ENCODE measurements at regions not wholly inside any gene's neighbourhood (a gene's known extent, or its start where the extent isn't known, plus 50 kb on each side); places are given as distances from the start of the nearest gene placed in this dataset.

DNA sequence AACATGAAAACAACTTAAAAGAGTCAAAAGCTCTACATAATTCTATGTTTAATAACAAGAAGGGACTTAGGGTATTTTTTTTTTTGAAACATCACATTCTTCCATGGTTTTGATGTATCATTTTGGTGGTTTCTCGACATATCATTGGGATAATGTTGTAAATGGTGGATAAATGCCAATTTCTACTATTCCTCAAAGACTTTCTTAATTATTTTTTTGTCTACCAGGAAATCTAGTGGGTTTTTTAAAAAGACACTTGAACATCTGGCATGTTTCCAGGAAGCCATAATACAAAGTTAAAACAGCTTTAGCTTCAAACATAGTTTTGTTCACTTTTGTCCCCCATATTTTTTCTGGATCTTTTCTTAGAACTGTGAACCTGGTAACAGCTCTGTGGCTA lies 200.4 kb downstream of the DKK1 start:
- Histone ChIP-seq H3K9ac (ENCODE audit: low read depth, low read length) (no peak overlapping the region), H3K36me3 (ENCODE audit: insufficient read depth, low read length) (no peaks in the 10 kb centered on the region), H3K4me2 (ENCODE audit: insufficient read depth, low read length) (no peak overlapping the region), H4K20me1 (ENCODE audit: insufficient read depth, low read length) (no peaks in the 10 kb centered on the region), H3K4me1 (ENCODE audit: insufficient read depth, low read length) (no peaks in the 10 kb centered on the region), H3K27ac (ENCODE audit: low read length) (no peak overlapping the region), H3K79me2 (ENCODE audit: insufficient read depth, low read length) (no peaks in the 10 kb centered on the region), H3K4me3 (ENCODE audit: low read depth in 1 of 2, low read length in 2 of 2) (no peak overlapping the region), H2AFZ (ENCODE audit: low read depth, low read length) (no peak overlapping the region), H3K27me3 (ENCODE audit: insufficient read depth, low read length, poor library complexity) (no peaks in the 10 kb centered on the region), H3K9me3 (ENCODE audit: insufficient read depth, low read length, severe bottlenecking) (peaks cover 2% of the 10 kb centered on the region)
- no peak for DNase-seq
- ATAC-seq (ENCODE audit: insufficient read depth, low read depth): no peak
- TF ChIP-seq, protein P1, sequence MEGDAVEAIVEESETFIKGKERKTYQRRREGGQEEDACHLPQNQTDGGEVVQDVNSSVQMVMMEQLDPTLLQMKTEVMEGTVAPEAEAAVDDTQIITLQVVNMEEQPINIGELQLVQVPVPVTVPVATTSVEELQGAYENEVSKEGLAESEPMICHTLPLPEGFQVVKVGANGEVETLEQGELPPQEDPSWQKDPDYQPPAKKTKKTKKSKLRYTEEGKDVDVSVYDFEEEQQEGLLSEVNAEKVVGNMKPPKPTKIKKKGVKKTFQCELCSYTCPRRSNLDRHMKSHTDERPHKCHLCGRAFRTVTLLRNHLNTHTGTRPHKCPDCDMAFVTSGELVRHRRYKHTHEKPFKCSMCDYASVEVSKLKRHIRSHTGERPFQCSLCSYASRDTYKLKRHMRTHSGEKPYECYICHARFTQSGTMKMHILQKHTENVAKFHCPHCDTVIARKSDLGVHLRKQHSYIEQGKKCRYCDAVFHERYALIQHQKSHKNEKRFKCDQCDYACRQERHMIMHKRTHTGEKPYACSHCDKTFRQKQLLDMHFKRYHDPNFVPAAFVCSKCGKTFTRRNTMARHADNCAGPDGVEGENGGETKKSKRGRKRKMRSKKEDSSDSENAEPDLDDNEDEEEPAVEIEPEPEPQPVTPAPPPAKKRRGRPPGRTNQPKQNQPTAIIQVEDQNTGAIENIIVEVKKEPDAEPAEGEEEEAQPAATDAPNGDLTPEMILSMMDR (IDR thresholded peaks at IDR 0.05; ENCODE audit: borderline replicate concordance, extremely low read depth, low read length, poor library complexity, severe bottlenecking): no peak
- TF ChIP-seq EZH2 (IDR thresholded peaks at IDR 0.05; ENCODE audit: borderline replicate concordance, low read depth, low read length, severe bottlenecking): no peak

GRCh38 chr10:52517012-52517411 lies 202.9 kb downstream of the DKK1 start:
- Histone ChIP-seq H3K4me2 (ENCODE audit: insufficient read depth, low read length) (no peak overlapping the region), H3K9me3 (ENCODE audit: insufficient read depth, low read length, severe bottlenecking) (peaks cover 2% of the 10 kb centered on the region), H3K9ac (ENCODE audit: low read depth, low read length) (no peak overlapping the region), H3K27me3 (ENCODE audit: insufficient read depth, low read length, poor library complexity) (no peaks in the 10 kb centered on the region), H2AFZ (ENCODE audit: low read depth, low read length) (no peak overlapping the region), H3K79me2 (ENCODE audit: insufficient read depth, low read length) (no peaks in the 10 kb centered on the region), H3K4me3 (ENCODE audit: low read depth in 1 of 2, low read length in 2 of 2) (no peak overlapping the region), H3K4me1 (ENCODE audit: insufficient read depth, low read length) (no peaks in the 10 kb centered on the region), H4K20me1 (ENCODE audit: insufficient read depth, low read length) (no peaks in the 10 kb centered on the region), H3K27ac (ENCODE audit: low read length) (no peak overlapping the region), H3K36me3 (ENCODE audit: insufficient read depth, low read length) (no peaks in the 10 kb centered on the region)
- DNase-seq (no peak), ATAC-seq (ENCODE audit: insufficient read depth, low read depth) (no peak)
- TF ChIP-seq EZH2 (IDR thresholded peaks at IDR 0.05; ENCODE audit: borderline replicate concordance, low read depth, low read length, severe bottlenecking): no peak
- TF ChIP-seq, protein P1 (IDR thresholded peaks at IDR 0.05; ENCODE audit: borderline replicate concordance, extremely low read depth, low read length, poor library complexity, severe bottlenecking): no peak

DNA sequence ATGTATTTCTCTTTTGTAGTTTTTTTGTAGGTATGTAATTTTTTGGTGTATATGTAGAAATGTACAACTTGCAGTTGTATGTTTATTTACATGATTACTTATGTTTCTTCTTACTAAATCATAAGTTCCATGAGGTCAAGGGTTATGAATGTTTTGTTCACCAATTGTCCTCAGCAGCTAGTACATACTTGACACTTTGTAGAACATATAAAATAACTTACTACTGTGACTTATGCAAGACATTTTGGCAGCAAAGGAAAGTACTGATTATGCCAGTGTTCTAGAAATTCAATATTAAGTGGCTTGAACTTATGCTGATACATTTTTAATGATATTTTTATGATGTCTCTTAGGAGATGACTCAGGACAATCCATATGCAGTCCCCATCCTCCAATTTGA lies 209.6 kb downstream of the DKK1 start:
- Histone ChIP-seq H3K27me3 (ENCODE audit: insufficient read depth, low read length, poor library complexity) (no peaks in the 10 kb centered on the region), H2AFZ (ENCODE audit: low read depth, low read length) (no peak overlapping the region), H3K4me3 (ENCODE audit: low read depth in 1 of 2, low read length in 2 of 2) (no peak overlapping the region), H3K9me3 (ENCODE audit: insufficient read depth, low read length, severe bottlenecking) (no peaks in the 10 kb centered on the region), H3K4me2 (ENCODE audit: insufficient read depth, low read length) (no peak overlapping the region), H3K9ac (ENCODE audit: low read depth, low read length) (no peak overlapping the region), H3K36me3 (ENCODE audit: insufficient read depth, low read length) (no peaks in the 10 kb centered on the region), H3K27ac (ENCODE audit: low read length) (no peak overlapping the region), H3K79me2 (ENCODE audit: insufficient read depth, low read length) (no peaks in the 10 kb centered on the region), H4K20me1 (ENCODE audit: insufficient read depth, low read length) (no peaks in the 10 kb centered on the region), H3K4me1 (ENCODE audit: insufficient read depth, low read length) (no peaks in the 10 kb centered on the region)
- TF ChIP-seq EZH2 (IDR thresholded peaks at IDR 0.05; ENCODE audit: borderline replicate concordance, low read depth, low read length, severe bottlenecking): no peak
- TF ChIP-seq, protein P1 (IDR thresholded peaks at IDR 0.05; ENCODE audit: borderline replicate concordance, extremely low read depth, low read length, poor library complexity, severe bottlenecking): no peak
- no peak for DNase-seq
- no peak for ATAC-seq (ENCODE audit: insufficient read depth, low read depth)

DNA sequence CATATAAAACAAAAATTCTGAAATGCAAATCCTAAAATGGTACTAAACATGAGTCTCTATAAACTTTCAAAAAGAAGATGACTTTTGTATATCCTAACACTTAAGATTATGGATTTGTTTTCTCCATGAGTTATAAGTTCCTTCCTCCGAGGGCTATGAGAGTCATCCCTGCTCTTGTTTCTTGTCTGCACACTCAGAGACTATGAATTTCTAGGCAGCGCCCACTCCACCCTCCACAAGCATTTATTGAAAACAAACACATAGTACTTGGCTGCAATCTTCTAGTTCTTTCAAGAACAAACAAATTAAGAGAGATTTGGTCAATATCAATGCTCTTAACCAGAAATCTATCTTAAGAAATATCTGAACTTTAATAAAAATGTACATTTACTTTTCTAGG lies 211.7 kb downstream of the DKK1 start:
- Histone ChIP-seq H3K4me2 (ENCODE audit: insufficient read depth, low read length) (no peak overlapping the region), H3K36me3 (ENCODE audit: insufficient read depth, low read length) (no peaks in the 10 kb centered on the region), H3K9me3 (ENCODE audit: insufficient read depth, low read length, severe bottlenecking) (no peaks in the 10 kb centered on the region), H3K27ac (ENCODE audit: low read length) (no peak overlapping the region), H4K20me1 (ENCODE audit: insufficient read depth, low read length) (no peaks in the 10 kb centered on the region), H2AFZ (ENCODE audit: low read depth, low read length) (no peak overlapping the region), H3K9ac (ENCODE audit: low read depth, low read length) (no peak overlapping the region), H3K79me2 (ENCODE audit: insufficient read depth, low read length) (no peaks in the 10 kb centered on the region), H3K4me1 (ENCODE audit: insufficient read depth, low read length) (no peaks in the 10 kb centered on the region), H3K4me3 (ENCODE audit: low read depth in 1 of 2, low read length in 2 of 2) (no peak overlapping the region), H3K27me3 (ENCODE audit: insufficient read depth, low read length, poor library complexity) (no peaks in the 10 kb centered on the region)
- DNase-seq: no peak
- TF ChIP-seq, protein P1 (IDR thresholded peaks at IDR 0.05; ENCODE audit: borderline replicate concordance, extremely low read depth, low read length, poor library complexity, severe bottlenecking): no peak
- no peak for TF ChIP-seq EZH2 (IDR thresholded peaks at IDR 0.05; ENCODE audit: borderline replicate concordance, low read depth, low read length, severe bottlenecking)
- no peak for ATAC-seq (ENCODE audit: insufficient read depth, low read depth)

Measured in DND-41 (cell line).